Nephron (organoid): ENCODE measurements at regions not wholly inside any gene's neighbourhood (a gene's known extent, or its start where the extent isn't known, plus 50 kb on each side); places are given as distances from the start of the nearest gene placed in this dataset.

Experiments
- H3K27ac Mint-ChIP-seq, 3 experiments: 2 replicates each; pipeline ENCODE4 v1.8.0; 2020; ENCODE audit warnings: mixed read lengths in 3 of 3, mild to moderate bottlenecking in 2 of 3, moderate library complexity in 1 of 3
- H3K27me3 Mint-ChIP-seq: 2 replicates; pipeline ENCODE4 v1.8.0; 2021; ENCODE audit warnings: low read depth, mild to moderate bottlenecking, moderate library complexity, mixed read lengths
- H3K36me3 Mint-ChIP-seq: 2 replicates; pipeline ENCODE4 v1.8.0; 2020; ENCODE audit warnings: low read depth, mixed read lengths
- H3K4me1 Mint-ChIP-seq: 2 replicates; pipeline ENCODE4 v1.8.0; 2020; ENCODE audit warnings: mixed read lengths
- H3K4me3 Mint-ChIP-seq, 3 experiments: 2 replicates each; pipeline ENCODE4 v1.8.0; 2020; ENCODE audit warnings: mild to moderate bottlenecking in 3 of 3, mixed read lengths in 3 of 3, moderate library complexity in 2 of 3
- H3K9me3 Mint-ChIP-seq: 2 replicates; pipeline ENCODE4 v1.8.0; 2020; ENCODE audit warnings: mixed read lengths
- CTCF ChIP-seq, 3 experiments: fragments of 200-600 bp; sonication (generic); IDR thresholded peaks; one replicate each; pipeline ENCODE4 v1.5.0; 2021; ENCODE audit warnings: antibody characterized with exemption in 3 of 3; ENCODE audit not compliant: unreplicated experiment in 3 of 3

DNA sequence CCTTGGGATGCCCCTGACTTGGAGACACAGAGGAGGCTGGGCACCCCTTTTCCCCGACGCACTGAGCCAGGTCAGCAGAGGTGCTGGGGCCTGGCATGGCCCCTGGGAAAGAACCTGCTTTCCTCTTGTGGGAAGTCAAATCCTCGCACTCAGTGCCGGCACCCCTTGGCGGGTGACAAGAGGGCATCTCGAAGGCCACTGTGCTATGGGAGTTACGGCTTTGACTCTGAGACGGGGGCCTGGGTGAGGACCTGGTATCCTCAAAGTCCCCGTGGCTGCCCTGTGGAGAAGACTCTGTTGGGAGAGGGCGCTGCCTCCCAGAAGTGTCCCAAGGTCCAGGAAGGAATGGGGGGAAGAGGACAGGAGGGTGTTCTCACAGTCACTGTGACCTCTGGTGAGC lies 117.0 kb downstream of the METRNL start:
- no peak overlapping the region for H3K4me3 Mint-ChIP-seq
- peaks cover 17% of the 10 kb centered on the region for H3K4me1 Mint-ChIP-seq
- H3K27me3 Mint-ChIP-seq, result peaks cover 7% of the 10 kb centered on the region
- no peak overlapping the region for H3K27ac Mint-ChIP-seq
- H3K9me3 Mint-ChIP-seq, result no peaks in the 10 kb centered on the region
- H3K36me3 Mint-ChIP-seq, result no peaks in the 10 kb centered on the region
- TF ChIP-seq CTCF (IDR thresholded peaks at IDR 0.05; ENCODE audit: unreplicated experiment in 3 of 3), result no peak

DNA sequence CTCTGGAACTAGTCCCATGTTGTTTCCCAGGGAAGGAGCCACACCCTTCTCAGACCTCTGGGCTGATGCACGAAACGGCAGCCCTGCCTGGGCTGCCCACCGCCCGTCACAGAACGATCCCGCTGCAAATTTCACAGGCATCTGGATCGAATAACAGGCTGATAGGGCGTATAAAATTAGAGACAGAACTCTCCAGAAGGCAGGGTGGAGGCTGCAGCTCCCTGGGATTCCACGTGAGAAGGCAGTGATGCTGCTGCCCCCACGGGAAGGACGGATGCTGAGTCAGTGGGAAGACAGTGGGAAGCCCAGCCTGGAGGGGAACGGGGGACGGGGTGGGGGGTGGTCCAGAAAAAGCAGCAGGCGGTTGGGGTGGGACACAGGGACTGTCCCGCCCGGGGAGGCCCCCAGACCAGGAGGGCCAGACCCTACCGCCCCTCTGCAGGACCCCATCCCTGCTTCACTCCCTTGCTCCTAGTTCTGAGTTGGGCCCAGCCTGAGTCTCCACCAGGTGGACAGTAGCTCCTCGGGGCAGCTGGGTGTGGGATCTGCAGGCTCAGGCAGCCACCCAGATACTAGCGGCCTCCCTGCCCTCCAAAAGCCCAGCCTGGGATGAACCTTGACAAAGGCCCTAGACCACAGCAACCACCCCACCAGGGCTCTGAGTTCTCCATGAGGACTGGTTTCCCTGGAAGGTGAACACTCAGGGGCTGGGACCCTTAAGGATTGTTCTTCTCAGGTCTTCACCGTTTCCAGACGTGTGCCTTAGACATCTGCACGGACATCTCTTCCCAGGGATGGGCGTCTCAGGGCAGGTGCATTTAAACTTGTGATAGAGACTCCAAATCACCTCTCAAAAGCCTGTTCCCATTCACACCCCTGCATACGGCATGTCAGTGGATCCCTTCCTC lies 117.8 kb downstream of the METRNL start:
- no peaks in the 10 kb centered on the region for H3K9me3 Mint-ChIP-seq
- H3K4me1 Mint-ChIP-seq, result peaks cover 23% of the 10 kb centered on the region
- no peaks in the 10 kb centered on the region for H3K36me3 Mint-ChIP-seq
- no peak overlapping the region for H3K27ac Mint-ChIP-seq
- no peak for TF ChIP-seq CTCF (IDR thresholded peaks at IDR 0.05; ENCODE audit: unreplicated experiment in 3 of 3)
- peaks cover 8% of the 10 kb centered on the region for H3K27me3 Mint-ChIP-seq
- H3K4me3 Mint-ChIP-seq, result no peak overlapping the region

- Mint-ChIP-seq H3K27ac (no peak overlapping the region), H3K36me3 (no peaks in the 10 kb centered on the region), H3K27me3 (peaks cover 8% of the 10 kb centered on the region), H3K4me1 (peaks cover 24% of the 10 kb centered on the region), H3K9me3 (no peaks in the 10 kb centered on the region), H3K4me3 (no peak overlapping the region)
- TF ChIP-seq CTCF (IDR thresholded peaks at IDR 0.05; ENCODE audit: unreplicated experiment in 3 of 3), result no peak
Observed at GRCh38 chr17:83198366-83199341, 119.2 kb downstream of the METRNL start.

GRCh38 chr17:83199500-83200201 lies 120.2 kb downstream of the METRNL start:
- Mint-ChIP-seq H3K27ac (peak overlapping the region in 1 of 3 experiments; percentile 73), H3K36me3 (no peaks in the 10 kb centered on the region), H3K4me1 (peaks cover 24% of the 10 kb centered on the region), H3K4me3 (no peak overlapping the region), H3K27me3 (peaks cover 8% of the 10 kb centered on the region), H3K9me3 (peaks cover 4% of the 10 kb centered on the region)
- TF ChIP-seq CTCF (IDR thresholded peaks at IDR 0.05; ENCODE audit: unreplicated experiment in 3 of 3), result no peak

DNA sequence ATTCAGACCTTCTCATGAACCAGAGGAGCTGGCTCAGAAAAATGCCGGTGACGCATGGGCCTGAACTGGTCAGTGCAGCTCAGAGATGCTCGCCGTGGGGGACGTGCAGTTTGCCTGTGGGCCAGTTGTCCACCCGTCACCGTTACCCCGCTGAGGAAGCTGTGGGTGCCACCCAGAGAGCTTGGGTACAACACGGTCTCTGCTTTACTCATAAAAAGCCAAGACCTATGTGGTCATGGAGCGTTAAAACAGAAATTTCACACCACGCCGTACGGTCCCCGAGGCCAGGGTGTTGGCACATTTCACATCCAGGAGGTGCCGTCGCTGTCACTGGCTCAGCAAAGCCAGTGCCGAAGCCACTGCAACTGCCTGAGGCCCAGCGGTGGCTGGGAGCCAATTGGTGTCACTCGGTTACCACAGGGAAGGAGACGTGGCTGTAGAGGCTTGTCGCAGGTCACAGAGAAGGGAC lies 120.9 kb downstream of the METRNL start:
- peaks cover 4% of the 10 kb centered on the region for H3K9me3 Mint-ChIP-seq
- H3K4me1 Mint-ChIP-seq, result peaks cover 24% of the 10 kb centered on the region
- H3K4me3 Mint-ChIP-seq, result no peak overlapping the region
- no peak overlapping the region for H3K27ac Mint-ChIP-seq
- peaks cover 8% of the 10 kb centered on the region for H3K27me3 Mint-ChIP-seq
- no peaks in the 10 kb centered on the region for H3K36me3 Mint-ChIP-seq
- no peak for TF ChIP-seq CTCF (IDR thresholded peaks at IDR 0.05; ENCODE audit: unreplicated experiment in 3 of 3)
